ENCODE measurements at regions not wholly inside any gene's neighbourhood (a gene's known extent, or its start where the extent isn't known, plus 50 kb on each side); places are given as distances from the start of the nearest gene placed in this dataset.

DNA sequence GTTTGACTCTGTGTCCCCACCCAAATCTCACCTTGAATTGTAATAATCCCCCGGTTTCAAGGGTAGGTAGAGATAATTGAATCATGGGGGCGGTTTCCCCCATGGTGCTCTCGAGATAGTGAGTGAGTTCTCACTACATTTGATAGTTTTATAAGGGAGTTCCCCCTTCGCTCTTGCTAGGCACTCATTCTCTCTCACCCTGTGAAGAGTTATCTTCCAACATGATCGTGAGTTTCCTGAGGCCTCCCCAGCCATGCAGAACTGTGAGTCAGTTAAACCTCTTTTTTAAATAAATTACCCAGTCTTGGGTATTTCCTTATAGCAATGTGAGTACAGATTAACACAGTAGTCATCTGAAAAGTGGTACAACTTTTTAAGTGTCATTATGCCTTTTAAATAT is 913.5 kb upstream of the LRRN3 start:
- TF ChIP-seq, protein P1, sequence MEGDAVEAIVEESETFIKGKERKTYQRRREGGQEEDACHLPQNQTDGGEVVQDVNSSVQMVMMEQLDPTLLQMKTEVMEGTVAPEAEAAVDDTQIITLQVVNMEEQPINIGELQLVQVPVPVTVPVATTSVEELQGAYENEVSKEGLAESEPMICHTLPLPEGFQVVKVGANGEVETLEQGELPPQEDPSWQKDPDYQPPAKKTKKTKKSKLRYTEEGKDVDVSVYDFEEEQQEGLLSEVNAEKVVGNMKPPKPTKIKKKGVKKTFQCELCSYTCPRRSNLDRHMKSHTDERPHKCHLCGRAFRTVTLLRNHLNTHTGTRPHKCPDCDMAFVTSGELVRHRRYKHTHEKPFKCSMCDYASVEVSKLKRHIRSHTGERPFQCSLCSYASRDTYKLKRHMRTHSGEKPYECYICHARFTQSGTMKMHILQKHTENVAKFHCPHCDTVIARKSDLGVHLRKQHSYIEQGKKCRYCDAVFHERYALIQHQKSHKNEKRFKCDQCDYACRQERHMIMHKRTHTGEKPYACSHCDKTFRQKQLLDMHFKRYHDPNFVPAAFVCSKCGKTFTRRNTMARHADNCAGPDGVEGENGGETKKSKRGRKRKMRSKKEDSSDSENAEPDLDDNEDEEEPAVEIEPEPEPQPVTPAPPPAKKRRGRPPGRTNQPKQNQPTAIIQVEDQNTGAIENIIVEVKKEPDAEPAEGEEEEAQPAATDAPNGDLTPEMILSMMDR (IDR thresholded peaks at IDR 0.05 in 2 of 3, conservative IDR thresholded peaks at IDR 0.05 in 1 of 3; ENCODE audit: control insufficient read depth in 2 of 3, extremely low read depth in 1 of 3, insufficient read depth in 1 of 3, low read depth in 3 of 3, low read length in 3 of 3), result no peak
- TF ChIP-seq RUNX3 (IDR thresholded peaks at IDR 0.05; ENCODE audit: low read length), result no peak
- TF ChIP-seq RAD21 (IDR thresholded peaks at IDR 0.05; ENCODE audit: insufficient read depth, low read depth, low read length), result no peak
- TF ChIP-seq, protein P2, sequence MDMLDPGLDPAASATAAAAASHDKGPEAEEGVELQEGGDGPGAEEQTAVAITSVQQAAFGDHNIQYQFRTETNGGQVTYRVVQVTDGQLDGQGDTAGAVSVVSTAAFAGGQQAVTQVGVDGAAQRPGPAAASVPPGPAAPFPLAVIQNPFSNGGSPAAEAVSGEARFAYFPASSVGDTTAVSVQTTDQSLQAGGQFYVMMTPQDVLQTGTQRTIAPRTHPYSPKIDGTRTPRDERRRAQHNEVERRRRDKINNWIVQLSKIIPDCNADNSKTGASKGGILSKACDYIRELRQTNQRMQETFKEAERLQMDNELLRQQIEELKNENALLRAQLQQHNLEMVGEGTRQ (IDR thresholded peaks at IDR 0.05; ENCODE audit: borderline replicate concordance, low read depth, low read length), result no peak
- no peak for TF ChIP-seq KAT2A (conservative IDR thresholded peaks at IDR 0.05; ENCODE audit: control insufficient read depth, low read depth, low read length)
- no peak for TF ChIP-seq CHD2 (IDR thresholded peaks at IDR 0.05; ENCODE audit: borderline replicate concordance, low read depth, low read length)
- no peak for TF ChIP-seq JUND (IDR thresholded peaks at IDR 0.05; ENCODE audit: low read depth, low read length)
- TF ChIP-seq, protein P3, sequence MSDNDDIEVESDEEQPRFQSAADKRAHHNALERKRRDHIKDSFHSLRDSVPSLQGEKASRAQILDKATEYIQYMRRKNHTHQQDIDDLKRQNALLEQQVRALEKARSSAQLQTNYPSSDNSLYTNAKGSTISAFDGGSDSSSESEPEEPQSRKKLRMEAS (IDR thresholded peaks at IDR 0.05; ENCODE audit: low read depth, low read length), result no peak
- no peak for TF ChIP-seq ZNF207 (IDR thresholded peaks at IDR 0.05; ENCODE audit: borderline replicate concordance)
- no peak for TF ChIP-seq GABPA (IDR thresholded peaks at IDR 0.05; ENCODE audit: low read depth)
- no peak for TF ChIP-seq POLR2A (IDR thresholded peaks at IDR 0.05; ENCODE audit: low read depth, low read length)
- TF ChIP-seq KDM1A (IDR thresholded peaks at IDR 0.05; ENCODE audit: borderline replicate concordance), result no peak
- no peak for TF ChIP-seq CHD4 (IDR thresholded peaks at IDR 0.05)
